Ovary (tissue), 3 donors: ENCODE measurements at regions not wholly inside any gene's neighbourhood (a gene's known extent, or its start where the extent isn't known, plus 50 kb on each side); places are given as distances from the start of the nearest gene placed in this dataset.

Experiments
- CTCF ChIP-seq, 3 donors: fragments of 450-650 bp in 2 of 3; fragments of 200-600 bp in 1 of 3; IDR thresholded peaks; one replicate each; pipeline versions ENCODE4 v1.5.1 to v1.8.0; 2016 to 2022; ENCODE audit warnings: antibody characterized with exemption in 3 of 3, mild to moderate bottlenecking in 1 of 3
- POLR2A ChIP-seq: fragments of 450-650 bp; IDR thresholded peaks from one replicate; pipeline ENCODE4 v1.6.1; 2017; ENCODE audit warnings: antibody characterized with exemption, mild to moderate bottlenecking, moderate library complexity
- donor health status: DM: no; HTN: no; CAD: no.

- no peak for TF ChIP-seq CTCF (IDR thresholded peaks at IDR 0.05)
- TF ChIP-seq POLR2A = no peak
Observed at GRCh38 chr3:161838021-161838420, 341.4 kb downstream of the OTOL1 start.
